H9 (cell line): ENCODE measurements at regions not wholly inside any gene's neighbourhood (a gene's known extent, or its start where the extent isn't known, plus 50 kb on each side); places are given as distances from the start of the nearest gene placed in this dataset.

Source experiments
- DNase-seq: peaks from one replicate; pipeline ENCODE4 v3.0.0-alpha.2; 2017
- H2AFZ ChIP-seq: one replicate; pipeline ENCODE4 v1.6.1; 2013; ENCODE audit warnings: mild to moderate bottlenecking, low read length, control low read depth, moderate library complexity
- H2AK5ac ChIP-seq: 2 replicates; pipeline ENCODE4 v1.6.1; 2013; ENCODE audit warnings: low read length, control low read depth, mixed read lengths; ENCODE audit not compliant: insufficient read length
- H2BK120ac ChIP-seq: one replicate; pipeline ENCODE4 v1.6.1; 2013; ENCODE audit warnings: low read depth, mild to moderate bottlenecking, low read length, control low read depth, inconsistent platforms; ENCODE audit not compliant: poor library complexity, severe bottlenecking
- H2BK12ac ChIP-seq: 2 replicates; pipeline ENCODE4 v1.6.1; 2013; ENCODE audit warnings: low read length, control low read depth, mixed read lengths, low read depth; ENCODE audit not compliant: insufficient read length
- H2BK15ac ChIP-seq: 2 replicates; pipeline ENCODE4 v1.6.1; 2013; ENCODE audit warnings: low read depth, low read length, control low read depth
- H2BK20ac ChIP-seq: one replicate; pipeline ENCODE4 v1.6.1; 2013; ENCODE audit warnings: low read depth, mild to moderate bottlenecking, low read length, control low read depth, inconsistent platforms; ENCODE audit not compliant: poor library complexity, severe bottlenecking
- H2BK5ac ChIP-seq: 2 replicates; pipeline ENCODE4 v1.6.1; 2013; ENCODE audit warnings: low read length, control low read depth, mixed read lengths; ENCODE audit not compliant: insufficient read length
- H3K14ac ChIP-seq: 2 replicates; pipeline ENCODE4 v1.6.1; 2013; ENCODE audit warnings: low read length, control low read depth; ENCODE audit not compliant: insufficient read depth
- H3K18ac ChIP-seq: 2 replicates; pipeline ENCODE4 v1.6.1; 2013; ENCODE audit warnings: low read depth, mild to moderate bottlenecking, mixed read lengths, low read length, control low read depth; ENCODE audit not compliant: insufficient read length
- H3K23ac ChIP-seq: 2 replicates; pipeline ENCODE4 v1.6.1; 2013; ENCODE audit warnings: low read length, control low read depth, mixed read lengths, low read depth; ENCODE audit not compliant: insufficient read length
- H3K23me2 ChIP-seq: 2 replicates; pipeline ENCODE4 v1.6.1; 2013; ENCODE audit warnings: low read depth, mild to moderate bottlenecking, mixed read lengths, low read length, control low read depth; ENCODE audit not compliant: insufficient read length, poor library complexity, severe bottlenecking
- H3K27ac ChIP-seq: 2 replicates; pipeline ENCODE4 v1.5.1; 2013; ENCODE audit warnings: low read length, control low read depth, mixed read lengths, low read depth; ENCODE audit not compliant: insufficient read length
- H3K27me3 ChIP-seq: 2 replicates; pipeline ENCODE4 v1.6.1; 2013; ENCODE audit warnings: low read length, control low read depth, inconsistent platforms; ENCODE audit not compliant: insufficient read depth
- H3K4ac ChIP-seq: 2 replicates; pipeline ENCODE4 v1.6.1; 2013; ENCODE audit warnings: low read depth, mild to moderate bottlenecking, control low read depth, inconsistent platforms, low read length, moderate library complexity
- H3K4me1 ChIP-seq: 2 replicates; pipeline ENCODE4 v1.6.1; 2013; ENCODE audit warnings: low read length, control low read depth, inconsistent platforms; ENCODE audit not compliant: insufficient read depth
- H3K4me2 ChIP-seq: 2 replicates; pipeline ENCODE4 v1.6.1; 2013; ENCODE audit warnings: low read length, control low read depth, mixed read lengths; ENCODE audit not compliant: insufficient read length, insufficient read depth
- H3K56ac ChIP-seq: 2 replicates; pipeline ENCODE4 v1.6.1; 2013; ENCODE audit warnings: low read depth, mild to moderate bottlenecking, mixed read lengths, low read length, control low read depth; ENCODE audit not compliant: insufficient read length
- H3K79me1 ChIP-seq: 2 replicates; pipeline ENCODE4 v1.6.1; 2013; ENCODE audit warnings: low read depth, mild to moderate bottlenecking, moderate library complexity, low read length, control low read depth, inconsistent platforms; ENCODE audit not compliant: insufficient read depth, poor library complexity, severe bottlenecking
- H3K79me2 ChIP-seq: 2 replicates; pipeline ENCODE4 v1.6.1; 2013; ENCODE audit warnings: low read length, control low read depth, inconsistent platforms; ENCODE audit not compliant: insufficient read depth
- H3K9ac ChIP-seq: 2 replicates; pipeline ENCODE4 v1.6.1; 2013; ENCODE audit warnings: low read length, control low read depth, mixed read lengths; ENCODE audit not compliant: insufficient read length; ENCODE audit errors: extremely low read depth
- H3K9me3 ChIP-seq: one replicate; pipeline ENCODE4 v1.6.1; 2013; ENCODE audit warnings: low read depth, low read length, inconsistent platforms; ENCODE audit not compliant: control insufficient read depth
- H3T11ph ChIP-seq: one replicate; pipeline ENCODE4 v1.6.1; 2013; ENCODE audit warnings: mild to moderate bottlenecking, low read length, control low read depth, inconsistent platforms
- H4K20me1 ChIP-seq: one replicate; pipeline ENCODE4 v1.6.1; 2013; ENCODE audit not compliant: control insufficient read depth, insufficient read length, insufficient read depth
- H4K5ac ChIP-seq: 2 replicates; pipeline ENCODE4 v1.6.1; 2013; ENCODE audit warnings: low read depth, mild to moderate bottlenecking, mixed read lengths, low read length, control low read depth; ENCODE audit not compliant: insufficient read length
- H4K8ac ChIP-seq: replicated peaks from 2 replicates; pipeline ENCODE4 v1.6.1; 2013; ENCODE audit warnings: low read length, control low read depth, mixed read lengths, low read depth; ENCODE audit not compliant: insufficient read length
- H4K91ac ChIP-seq: 2 replicates; pipeline ENCODE4 v1.6.1; 2013; ENCODE audit warnings: low read depth, mild to moderate bottlenecking, moderate library complexity, mixed read lengths, low read length, control low read depth; ENCODE audit not compliant: insufficient read length
- H3K27ac Mint-ChIP-seq, 3 experiments: 2 replicates in 2 of 3; 3 replicates in 1 of 3; pipeline ENCODE4 v1.8.0; 2020 to 2021; ENCODE audit warnings: mixed read lengths in 3 of 3, mild to moderate bottlenecking in 1 of 3, moderate library complexity in 1 of 3
- H3K27me3 Mint-ChIP-seq: 2 replicates; pipeline ENCODE4 v1.8.0; 2021; ENCODE audit warnings: low read depth, mild to moderate bottlenecking, moderate library complexity, mixed read lengths
- H3K36me3 Mint-ChIP-seq, 3 experiments: 2 replicates in 2 of 3; 3 replicates in 1 of 3; pipeline ENCODE4 v1.8.0; 2020 to 2021; ENCODE audit warnings: low read depth in 3 of 3, mixed read lengths in 3 of 3; ENCODE audit not compliant: insufficient read depth in 1 of 3
- H3K4me1 Mint-ChIP-seq, 2 experiments: 2 replicates each; pipeline ENCODE4 v1.8.0; 2020; ENCODE audit warnings: mixed read lengths in 2 of 2
- H3K4me3 Mint-ChIP-seq, 2 experiments: 2 replicates in 1 of 2; 3 replicates in 1 of 2; pipeline ENCODE4 v1.8.0; 2020 to 2021; ENCODE audit warnings: mild to moderate bottlenecking in 2 of 2, mixed read lengths in 2 of 2, moderate library complexity in 1 of 2
- H3K9me3 Mint-ChIP-seq, 2 experiments: 2 replicates in 1 of 2; 3 replicates in 1 of 2; pipeline ENCODE4 v1.8.0; 2020; ENCODE audit warnings: mild to moderate bottlenecking in 2 of 2, mixed read lengths in 2 of 2, moderate library complexity in 1 of 2
- WGBS: extraction: QIAGEN DNeasy Blood & Tissue Kit; methylation state at CpG from one replicate; pipeline ENCODE4 v1.1.7; 2013; ENCODE audit warnings: missing lambda C conversion rate, low lambda C conversion rate, mixed read lengths; ENCODE audit not compliant: insufficient read length; ENCODE audit errors: extremely low coverage; 5-methylcytosine and 5-hydroxymethylcytosine counted together
- TF ChIP-seq, protein P1 (sequence below): fragments of 200-600 bp; sonication (generic); conservative IDR thresholded peaks from 3 replicates; pipeline ENCODE4 v1.8.0; 2021; ENCODE audit warnings: antibody characterized with exemption, mild to moderate bottlenecking

- H3K36me3 Mint-ChIP-seq, result no peaks in the 10 kb centered on the region
- no peak overlapping the region for H4K5ac ChIP-seq
- H3K4ac ChIP-seq, result no peak overlapping the region
Measured at GRCh38 chr4:54560513-54560912, 97.2 kb upstream of the KIT start.

More at GRCh38 chr4:54560513-54560912, 97.2 kb upstream of the KIT start:
- Histone ChIP-seq H4K20me1 (no peaks in the 10 kb centered on the region), H3K9me3 (no peaks in the 10 kb centered on the region), H3K79me2 (no peaks in the 10 kb centered on the region), H3K4me2 (no peak overlapping the region), H2AFZ (no peak overlapping the region), H3K27me3 (no peaks in the 10 kb centered on the region), H3T11ph (no peak overlapping the region), H3K9ac (no peak overlapping the region), H2BK5ac (no peak overlapping the region), H2AK5ac (no peak overlapping the region), H4K91ac (no peak overlapping the region), H3K18ac (no peak overlapping the region), H3K56ac (no peak overlapping the region), H3K79me1 (no peaks in the 10 kb centered on the region), H3K23ac (no peak overlapping the region), H3K27ac (no peak overlapping the region), H2BK120ac (no peak overlapping the region), H3K4me1 (no peaks in the 10 kb centered on the region), H2BK20ac (no peak overlapping the region), H3K23me2 (no peaks in the 10 kb centered on the region), H3K14ac (no peak overlapping the region), H2BK12ac (no peak overlapping the region), H4K8ac (no peak overlapping the region), H2BK15ac (no peak overlapping the region)
- TF ChIP-seq, protein P1, sequence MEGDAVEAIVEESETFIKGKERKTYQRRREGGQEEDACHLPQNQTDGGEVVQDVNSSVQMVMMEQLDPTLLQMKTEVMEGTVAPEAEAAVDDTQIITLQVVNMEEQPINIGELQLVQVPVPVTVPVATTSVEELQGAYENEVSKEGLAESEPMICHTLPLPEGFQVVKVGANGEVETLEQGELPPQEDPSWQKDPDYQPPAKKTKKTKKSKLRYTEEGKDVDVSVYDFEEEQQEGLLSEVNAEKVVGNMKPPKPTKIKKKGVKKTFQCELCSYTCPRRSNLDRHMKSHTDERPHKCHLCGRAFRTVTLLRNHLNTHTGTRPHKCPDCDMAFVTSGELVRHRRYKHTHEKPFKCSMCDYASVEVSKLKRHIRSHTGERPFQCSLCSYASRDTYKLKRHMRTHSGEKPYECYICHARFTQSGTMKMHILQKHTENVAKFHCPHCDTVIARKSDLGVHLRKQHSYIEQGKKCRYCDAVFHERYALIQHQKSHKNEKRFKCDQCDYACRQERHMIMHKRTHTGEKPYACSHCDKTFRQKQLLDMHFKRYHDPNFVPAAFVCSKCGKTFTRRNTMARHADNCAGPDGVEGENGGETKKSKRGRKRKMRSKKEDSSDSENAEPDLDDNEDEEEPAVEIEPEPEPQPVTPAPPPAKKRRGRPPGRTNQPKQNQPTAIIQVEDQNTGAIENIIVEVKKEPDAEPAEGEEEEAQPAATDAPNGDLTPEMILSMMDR, result no peak
- H3K27me3 Mint-ChIP-seq, result 0 out of 2 replicates have a peak, but pooled peaks cover 1% of the 10 kb centered on the region
- no peak overlapping the region for H3K4me3 Mint-ChIP-seq
- H3K27ac Mint-ChIP-seq, result no peak overlapping the region
- no peaks in the 10 kb centered on the region for H3K9me3 Mint-ChIP-seq
- no CpG with 5 or more reads among the region's 4 CpGs for WGBS
- H3K4me1 Mint-ChIP-seq, result peaks cover 8 to 11% of the 10 kb centered on the region in 2 experiments
- DNase-seq, result no peak
